GM19328 (cell line): ENCODE measurements at regions not wholly inside any gene's neighbourhood (a gene's known extent, or its start where the extent isn't known, plus 50 kb on each side); places are given as distances from the start of the nearest gene placed in this dataset.

Source experiments
- ATAC-seq: cut with Tn5 transposase; IDR thresholded peaks from one replicate; pipeline ENCODE4 v1.9.1; 2021; ENCODE audit warnings: mild to moderate bottlenecking, moderate library complexity; ENCODE audit not compliant: unreplicated experiment

DNA sequence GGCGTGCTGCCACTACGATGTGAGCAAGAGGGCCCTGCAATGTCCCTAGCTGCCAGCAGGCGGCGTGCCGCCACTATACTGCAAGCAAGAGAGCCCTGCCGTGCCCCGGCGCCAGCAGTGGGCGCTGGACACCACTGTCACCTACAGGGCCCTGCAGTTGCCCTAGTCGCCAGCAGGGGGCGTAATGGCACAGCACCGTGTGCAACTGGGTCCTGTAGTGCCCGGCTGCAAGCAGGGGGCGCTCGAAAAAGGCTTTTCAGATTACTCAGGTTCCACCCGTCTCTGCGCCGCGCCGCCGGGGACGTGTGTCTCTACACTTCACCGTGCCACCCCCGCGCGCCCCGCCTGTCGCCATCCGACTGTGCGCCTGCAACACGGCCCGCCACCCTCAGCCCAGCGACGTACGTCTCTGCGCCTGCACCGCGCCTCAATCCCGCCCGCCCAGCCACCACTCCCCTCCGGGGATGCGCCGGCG is 1356.9 kb downstream of the TMEM121 start:
- ATAC-seq: no peak
